ENCODE measurements at regions not wholly inside any gene's neighbourhood (a gene's known extent, or its start where the extent isn't known, plus 50 kb on each side); places are given as distances from the start of the nearest gene placed in this dataset.
"Not testable (repeated sequence)": the region's sequence is repeated elsewhere in the genome, so short reads cannot be mapped to it uniquely, and the experiment has no call there.

- DNase-seq = no peak
Observed at GRCh38 chrX:38943120-38943519, 141.9 kb downstream of the MID1IP1 start.

GRCh38 chrX:38948046-38948445 is 146.8 kb downstream of the MID1IP1 start:
- no peak for DNase-seq

DNA sequence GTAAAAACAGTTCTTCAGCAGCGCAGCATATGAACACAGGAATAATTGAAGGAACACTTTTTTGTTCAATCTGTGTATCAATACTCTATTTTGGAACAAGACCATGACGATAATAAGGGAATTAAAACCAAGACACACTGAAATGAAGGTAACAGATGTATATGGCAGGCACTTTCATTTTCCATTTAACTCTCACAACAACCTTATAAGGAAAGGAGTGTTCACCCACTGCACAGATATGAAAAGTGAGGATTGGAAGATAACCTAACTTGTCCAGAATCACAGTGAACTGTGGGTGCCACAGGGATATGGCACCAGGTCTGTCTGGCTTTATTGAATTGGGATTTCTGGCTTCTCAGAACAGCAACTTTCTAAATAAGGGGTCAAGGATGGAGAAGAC is 153.3 kb downstream of the MID1IP1 start:
- DNase-seq = no peak

DNA sequence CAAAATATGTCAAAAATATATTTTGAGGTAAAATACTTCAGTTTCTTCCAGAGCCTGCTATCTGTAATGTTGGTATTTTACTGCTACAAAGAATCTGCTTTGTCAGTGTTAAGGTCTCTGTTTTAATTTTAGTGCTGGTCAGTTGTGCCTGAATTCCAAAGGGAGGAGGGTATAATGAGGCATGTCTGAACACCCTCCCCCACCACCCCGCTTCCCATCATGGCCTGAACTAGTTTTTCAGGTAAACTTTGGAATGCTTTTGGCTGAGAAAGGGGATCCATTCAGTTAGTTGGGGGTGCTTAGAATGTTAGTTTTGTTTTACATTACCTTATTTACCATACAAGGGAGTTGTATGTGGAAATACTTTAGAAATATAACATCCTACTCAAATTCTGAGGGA is 158.5 kb downstream of the MID1IP1 start:
- DNase-seq = no peak

GRCh38 chrX:38960137-38960536 is 158.9 kb downstream of the MID1IP1 start:
- no peak for DNase-seq

- DNase-seq = no peak
Observed at GRCh38 chrX:38961936-38962335, 160.7 kb downstream of the MID1IP1 start.

GRCh38 chrX:38963244-38963643 is 162.0 kb downstream of the MID1IP1 start:
- DNase-seq = not testable (repeated sequence)

DNA sequence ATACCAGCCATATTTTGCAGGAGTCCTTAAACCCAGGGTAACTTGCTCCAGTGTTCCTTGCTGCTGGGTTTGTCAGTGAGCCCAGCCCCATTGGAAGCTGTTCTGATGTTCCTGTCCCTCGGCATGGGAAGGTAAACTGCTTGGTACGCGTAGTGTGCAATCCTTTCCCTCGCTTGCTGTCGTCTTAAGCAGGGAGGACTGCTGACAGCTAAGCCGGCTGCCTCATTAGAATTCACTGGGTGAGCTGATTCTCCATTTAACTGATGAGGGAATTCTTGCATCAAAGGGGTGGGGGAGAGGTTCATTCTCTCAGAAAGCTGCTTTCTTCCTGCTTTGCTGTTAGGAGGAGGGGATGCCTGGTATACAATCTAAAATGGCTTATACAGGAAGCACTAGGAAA is 164.6 kb downstream of the MID1IP1 start:
- DNase-seq = no peak

DNA sequence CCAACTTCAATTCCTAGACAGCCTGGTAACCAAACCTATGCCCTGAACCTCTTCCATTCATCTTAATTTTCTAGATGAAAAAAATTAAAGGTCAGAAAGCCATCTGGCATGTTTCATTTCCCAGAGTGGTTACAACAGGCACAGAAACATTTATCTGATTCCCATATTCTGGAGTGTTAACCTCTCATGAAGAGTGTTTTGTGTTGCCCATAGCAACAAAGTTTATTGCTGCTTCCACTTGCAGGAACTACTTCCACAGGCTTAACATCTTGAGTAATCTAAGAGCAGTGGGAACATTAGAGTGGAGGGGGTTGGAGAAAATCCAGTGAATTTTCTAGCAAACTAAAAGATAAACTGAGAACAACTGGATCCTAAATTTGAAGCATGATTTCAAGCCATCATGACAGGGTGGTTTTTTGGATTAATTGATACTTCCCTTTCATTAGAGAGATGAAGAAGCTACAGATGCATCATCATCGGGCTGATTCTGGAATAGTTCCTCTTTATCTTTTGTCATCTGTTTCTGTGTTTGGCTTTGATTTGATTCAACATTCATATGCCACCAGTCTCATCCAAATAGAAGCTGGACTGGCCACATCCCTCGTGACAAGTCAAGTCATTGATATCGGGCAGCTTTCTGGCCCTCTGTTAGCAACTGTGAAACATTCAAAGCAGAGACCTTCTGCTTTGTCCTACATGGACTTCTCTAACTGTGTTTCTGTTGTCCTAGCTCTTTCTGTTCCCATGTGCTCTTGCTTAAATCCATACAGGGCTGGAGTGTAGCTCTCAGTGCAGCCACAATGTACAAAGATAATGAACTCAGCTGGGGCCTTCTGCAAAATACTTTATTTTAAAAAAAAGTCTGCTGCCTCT is 167.3 kb downstream of the MID1IP1 start:
- DNase-seq = no peak

DNA sequence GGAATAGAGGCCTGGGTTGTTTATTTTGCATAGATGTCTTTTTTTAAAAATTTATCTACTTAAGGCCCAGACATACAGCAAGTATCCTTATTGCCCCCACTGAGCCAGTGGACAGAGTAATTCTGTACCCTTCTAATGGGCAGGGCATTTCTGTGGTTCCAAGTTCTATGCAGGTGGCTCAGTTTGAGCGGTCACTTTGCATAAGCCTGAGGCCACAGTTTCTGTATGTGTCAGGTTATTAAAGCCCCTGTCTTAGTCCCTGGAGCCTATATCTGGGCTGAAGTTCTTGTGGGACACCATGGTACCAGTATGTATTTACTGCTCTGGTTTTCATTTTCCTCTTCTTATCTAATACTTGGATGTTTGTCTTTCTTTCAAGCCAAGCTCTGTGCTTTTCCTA is 168.8 kb downstream of the MID1IP1 start:
- DNase-seq = no peak

GRCh38 chrX:38970845-38971244 is 169.6 kb downstream of the MID1IP1 start:
- peak; percentile 50 for DNase-seq

DNA sequence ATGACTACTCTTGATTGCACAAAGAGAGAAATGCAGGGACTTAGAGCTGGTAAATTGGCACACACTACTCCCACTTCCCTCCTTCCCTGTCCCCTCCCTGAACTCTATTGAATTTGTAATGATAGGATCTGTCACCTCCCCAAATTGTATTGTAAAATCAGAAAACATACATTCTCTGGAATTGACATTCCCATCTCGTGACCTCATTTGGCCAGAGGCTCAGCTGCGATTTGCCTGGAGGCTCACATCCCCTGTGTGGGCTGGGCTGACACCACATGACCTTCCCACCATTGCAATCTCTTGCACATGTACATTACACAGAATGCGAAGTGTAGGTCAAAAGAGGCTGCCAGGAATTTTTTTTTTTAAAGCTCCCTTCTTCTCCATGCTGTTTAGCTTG is 172.1 kb downstream of the MID1IP1 start:
- DNase-seq = no peak

DNA sequence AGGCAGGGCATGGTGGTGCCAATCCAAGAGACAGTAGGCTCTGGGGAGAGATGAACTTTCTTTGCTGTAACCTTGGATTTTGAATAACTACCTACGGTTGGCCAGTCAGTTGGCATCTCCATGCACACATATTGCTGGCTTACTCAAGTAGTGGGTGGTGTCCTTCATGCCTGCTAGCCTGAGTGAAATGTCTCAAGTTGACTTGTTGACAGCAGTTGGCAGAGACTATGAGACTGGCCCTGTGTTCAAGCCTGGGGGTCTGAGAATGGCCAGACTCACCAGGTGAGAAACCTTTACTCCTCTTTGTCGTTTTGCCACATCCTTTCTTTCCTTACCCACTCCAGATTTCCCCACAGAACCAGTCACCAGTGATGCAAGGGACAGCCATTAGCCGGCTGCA is 173.3 kb downstream of the MID1IP1 start:
- DNase-seq = no peak

GRCh38 chrX:38975368-38975942 is 174.2 kb downstream of the MID1IP1 start:
- no peak for DNase-seq

DNA sequence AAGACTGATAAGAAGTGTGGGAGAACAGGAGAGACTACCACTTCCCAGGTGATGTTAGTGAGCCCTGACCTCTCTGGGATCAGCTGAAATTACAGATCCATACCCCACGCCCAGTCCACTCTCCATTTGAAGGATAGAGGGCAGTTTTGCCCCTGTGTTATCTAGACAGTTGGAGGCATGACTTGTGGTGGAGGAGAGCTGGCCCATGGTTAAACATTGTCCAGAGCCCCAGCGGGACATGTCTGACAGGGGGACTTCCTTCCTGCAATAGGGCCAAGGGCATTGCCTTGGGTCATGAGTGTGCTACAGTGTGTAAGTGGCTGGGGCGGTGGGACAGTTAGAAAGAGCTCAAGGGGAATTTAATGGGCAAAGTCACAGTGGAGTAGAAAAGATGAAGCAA is 181.1 kb downstream of the MID1IP1 start:
- DNase-seq = no peak

- no peak for DNase-seq
Observed at GRCh38 chrX:38982843-38983242, 181.6 kb downstream of the MID1IP1 start.

GRCh38 chrX:38985375-38985774 is 184.1 kb downstream of the MID1IP1 start:
- peak; percentile 2 for DNase-seq

GRCh38 chrX:38985945-38986344 is 184.7 kb downstream of the MID1IP1 start:
- no peak for DNase-seq

DNA sequence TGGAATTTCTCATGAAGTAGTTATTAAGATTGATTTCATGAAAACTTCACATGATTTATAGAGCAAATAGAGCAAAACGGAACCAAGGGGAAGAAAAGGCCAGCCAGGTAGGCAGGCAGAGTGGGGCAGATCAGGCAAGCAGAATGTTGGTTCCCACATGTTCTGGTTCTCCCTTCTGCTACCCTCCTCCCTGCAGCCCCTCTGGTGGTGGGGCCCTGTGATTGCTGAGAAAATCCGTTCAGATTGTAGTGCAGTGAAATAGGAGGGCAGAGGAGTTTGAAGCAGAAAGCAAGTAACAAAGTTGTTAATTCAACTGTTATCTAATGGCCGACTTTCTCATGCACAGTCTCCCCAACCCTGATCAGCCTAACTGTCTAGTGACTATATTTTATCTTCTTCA is 185.3 kb downstream of the MID1IP1 start:
- DNase-seq = no peak

DNA sequence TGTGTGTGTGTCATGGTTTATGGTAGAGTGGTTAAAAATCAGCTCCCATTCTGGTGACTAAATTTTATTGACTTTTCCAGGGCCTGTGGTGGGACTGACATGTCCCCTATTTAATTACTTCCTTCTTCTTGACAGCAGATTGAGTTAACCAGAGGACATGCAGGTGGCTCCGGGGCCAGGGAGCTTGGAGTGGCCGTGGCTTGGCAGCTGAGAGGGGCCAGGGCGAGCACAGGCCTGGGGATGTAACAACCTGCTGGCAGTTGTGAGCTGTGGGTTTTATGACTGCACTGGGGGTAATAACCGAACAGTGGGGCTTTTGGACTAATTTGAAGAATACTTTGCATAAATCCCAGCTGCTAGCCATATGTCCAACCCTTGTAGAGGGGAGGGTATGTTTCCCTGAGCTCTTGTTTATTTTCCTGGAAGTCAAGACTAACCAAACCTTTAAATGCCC is 186.0 kb downstream of the MID1IP1 start:
- DNase-seq = no peak

DNA sequence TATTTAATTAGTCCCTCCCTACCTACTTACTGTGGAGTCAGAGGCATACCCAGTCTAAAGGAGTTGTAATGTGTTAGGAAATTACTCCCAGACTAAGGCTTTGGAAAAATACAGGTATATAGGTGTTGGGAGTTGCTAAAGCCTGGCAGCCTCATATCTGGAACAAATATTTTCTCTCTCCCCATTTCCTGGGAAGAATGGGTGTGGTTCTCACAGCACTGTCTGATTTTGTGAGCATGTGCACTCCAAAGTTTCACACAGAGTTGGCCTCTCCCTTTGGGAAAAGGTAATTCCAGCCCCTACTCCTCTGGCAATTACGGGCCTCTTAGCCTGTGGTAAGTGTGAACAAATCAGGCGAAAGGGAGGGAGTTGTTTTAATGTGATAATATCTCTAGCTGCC is 187.0 kb downstream of the MID1IP1 start:
- no peak for DNase-seq

- DNase-seq = no peak
Observed at GRCh38 chrX:38989076-38989475, 187.8 kb downstream of the MID1IP1 start.

DNA sequence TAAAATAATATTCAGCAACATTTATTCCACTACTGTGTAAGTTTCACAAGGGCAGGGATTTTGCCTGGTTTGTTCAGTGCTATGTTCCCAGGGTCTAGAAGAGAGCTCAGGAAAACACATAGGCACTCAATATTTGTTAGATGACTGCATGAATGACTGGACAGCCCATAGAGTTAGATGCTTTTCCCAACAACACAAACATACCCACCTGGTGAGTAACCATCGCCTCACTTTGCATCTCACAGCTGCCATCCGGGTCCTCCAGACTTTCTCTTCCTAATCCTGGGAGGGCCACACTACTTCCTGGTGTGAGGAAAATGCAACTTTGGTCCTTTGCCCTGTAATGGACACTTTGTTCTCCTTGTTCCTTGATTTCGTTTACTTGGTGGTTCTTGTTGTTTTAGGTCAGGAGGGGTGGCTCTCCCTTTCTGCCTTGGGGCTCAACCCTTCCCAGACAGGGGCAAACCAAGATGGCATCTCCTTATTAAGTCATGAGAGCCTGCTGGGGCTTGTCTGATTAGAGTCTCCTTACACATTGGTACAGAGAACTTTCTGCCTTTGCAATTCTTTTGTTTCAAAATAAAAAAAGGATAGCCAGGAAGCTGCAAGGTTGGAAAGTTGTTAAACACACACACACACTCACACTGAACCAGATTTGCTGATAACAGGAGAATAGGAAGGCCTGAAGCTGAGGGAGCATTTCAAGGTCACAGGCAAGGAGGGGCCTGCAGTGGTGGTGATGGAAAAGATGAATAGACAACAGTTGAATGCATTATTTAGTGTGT is 190.6 kb downstream of the MID1IP1 start:
- no peak for DNase-seq

Measured in activated CD4-positive, alpha-beta T cell treated with anti-CD3 and anti-CD28 coated beads for 48 hours (primary cell).